ENCODE measurements at regions not wholly inside any gene's neighbourhood (a gene's known extent, or its start where the extent isn't known, plus 50 kb on each side); places are given as distances from the start of the nearest gene placed in this dataset.

- DNase-seq (ENCODE audit: low spot score) = no peak
- no peak overlapping the region for H3K4me3 ChIP-seq
- no peak overlapping the region for H3K27ac ChIP-seq
- TF ChIP-seq, protein P1, sequence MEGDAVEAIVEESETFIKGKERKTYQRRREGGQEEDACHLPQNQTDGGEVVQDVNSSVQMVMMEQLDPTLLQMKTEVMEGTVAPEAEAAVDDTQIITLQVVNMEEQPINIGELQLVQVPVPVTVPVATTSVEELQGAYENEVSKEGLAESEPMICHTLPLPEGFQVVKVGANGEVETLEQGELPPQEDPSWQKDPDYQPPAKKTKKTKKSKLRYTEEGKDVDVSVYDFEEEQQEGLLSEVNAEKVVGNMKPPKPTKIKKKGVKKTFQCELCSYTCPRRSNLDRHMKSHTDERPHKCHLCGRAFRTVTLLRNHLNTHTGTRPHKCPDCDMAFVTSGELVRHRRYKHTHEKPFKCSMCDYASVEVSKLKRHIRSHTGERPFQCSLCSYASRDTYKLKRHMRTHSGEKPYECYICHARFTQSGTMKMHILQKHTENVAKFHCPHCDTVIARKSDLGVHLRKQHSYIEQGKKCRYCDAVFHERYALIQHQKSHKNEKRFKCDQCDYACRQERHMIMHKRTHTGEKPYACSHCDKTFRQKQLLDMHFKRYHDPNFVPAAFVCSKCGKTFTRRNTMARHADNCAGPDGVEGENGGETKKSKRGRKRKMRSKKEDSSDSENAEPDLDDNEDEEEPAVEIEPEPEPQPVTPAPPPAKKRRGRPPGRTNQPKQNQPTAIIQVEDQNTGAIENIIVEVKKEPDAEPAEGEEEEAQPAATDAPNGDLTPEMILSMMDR (IDR thresholded peaks at IDR 0.05) = no peak
Observed at GRCh38 chr13:72029981-72030380, 163.0 kb upstream of the DACH1 start.

DNA sequence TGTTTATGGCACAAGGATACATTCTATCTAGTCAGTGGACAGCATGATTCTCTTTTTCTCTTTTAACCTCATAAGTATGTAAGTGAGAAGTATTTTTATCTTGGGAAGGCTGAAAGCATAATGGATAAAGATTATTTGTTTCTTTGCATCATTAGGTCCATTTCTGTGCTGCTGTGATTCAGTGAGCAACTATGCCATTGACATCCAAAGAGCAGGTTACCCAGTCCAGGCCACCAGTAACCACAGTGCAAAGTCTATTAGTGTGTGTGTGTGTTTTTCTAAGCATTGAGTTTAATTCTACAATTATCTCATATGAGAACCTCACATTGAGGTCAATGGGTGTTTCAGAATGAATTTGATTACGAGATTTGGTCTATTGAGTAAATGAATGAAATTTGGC lies 158.8 kb upstream of the DACH1 start:
- no peak for DNase-seq (ENCODE audit: low spot score)
- TF ChIP-seq, protein P1 (IDR thresholded peaks at IDR 0.05) = no peak
- Histone ChIP-seq H3K4me3 (no peak overlapping the region), H3K27ac (no peak overlapping the region)

DNA sequence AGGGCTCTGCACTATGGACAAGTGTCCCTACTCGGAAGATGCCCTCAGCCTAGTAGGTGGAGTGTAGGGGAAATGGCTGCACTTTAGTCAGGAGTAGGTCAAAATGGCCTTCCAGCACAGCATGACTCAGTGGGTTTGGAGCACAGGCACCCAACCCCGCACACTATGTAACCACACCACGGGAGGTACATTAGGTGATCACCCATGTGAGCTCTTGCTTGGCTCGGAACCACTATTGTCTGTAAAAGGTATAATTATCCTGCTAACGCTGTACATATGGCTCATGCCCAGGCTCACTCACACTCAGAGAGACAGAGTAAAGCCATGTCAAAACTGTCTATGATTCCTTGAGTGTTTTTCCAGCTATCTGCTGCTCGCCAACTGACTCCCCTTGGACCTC lies 156.9 kb upstream of the DACH1 start:
- no peak overlapping the region for H3K27ac ChIP-seq
- TF ChIP-seq, protein P1 (IDR thresholded peaks at IDR 0.05) = no peak

GRCh38 chr13:72005455-72005854 lies 138.5 kb upstream of the DACH1 start:
- no peak for DNase-seq (ENCODE audit: low spot score)
- no peak overlapping the region for H3K27ac ChIP-seq
- H3K4me3 ChIP-seq = no peak overlapping the region
- TF ChIP-seq, protein P1 (IDR thresholded peaks at IDR 0.05) = no peak

More for the DNA sequence above, 156.9 kb upstream of the DACH1 start:
- no peak for DNase-seq (ENCODE audit: low spot score)
- no peak overlapping the region for H3K4me3 ChIP-seq

- TF ChIP-seq, protein P1 (IDR thresholded peaks at IDR 0.05) = no peak
- H3K4me3 ChIP-seq = no peak overlapping the region
- DNase-seq (ENCODE audit: low spot score) = no peak
- no peak overlapping the region for H3K27ac ChIP-seq
Observed at GRCh38 chr13:72004784-72005374, 137.9 kb upstream of the DACH1 start.

- DNase-seq (ENCODE audit: low spot score) = no peak
- TF ChIP-seq, protein P1 (IDR thresholded peaks at IDR 0.05) = no peak
- Histone ChIP-seq H3K4me3 (no peak overlapping the region), H3K27ac (no peak overlapping the region)
Observed at GRCh38 chr13:72004246-72004645, 137.2 kb upstream of the DACH1 start.

- TF ChIP-seq, protein P1 (IDR thresholded peaks at IDR 0.05) = no peak
- no peak overlapping the region for H3K4me3 ChIP-seq
- DNase-seq (ENCODE audit: low spot score) = no peak
Observed at GRCh38 chr13:71998223-71998622, 131.2 kb upstream of the DACH1 start.

More at GRCh38 chr13:71998223-71998622, 131.2 kb upstream of the DACH1 start:
- no peak overlapping the region for H3K27ac ChIP-seq

Data from coronary artery (tissue), 2 donors.